ENCODE measurements at regions not wholly inside any gene's neighbourhood (a gene's known extent, or its start where the extent isn't known, plus 50 kb on each side); places are given as distances from the start of the nearest gene placed in this dataset.

DNA sequence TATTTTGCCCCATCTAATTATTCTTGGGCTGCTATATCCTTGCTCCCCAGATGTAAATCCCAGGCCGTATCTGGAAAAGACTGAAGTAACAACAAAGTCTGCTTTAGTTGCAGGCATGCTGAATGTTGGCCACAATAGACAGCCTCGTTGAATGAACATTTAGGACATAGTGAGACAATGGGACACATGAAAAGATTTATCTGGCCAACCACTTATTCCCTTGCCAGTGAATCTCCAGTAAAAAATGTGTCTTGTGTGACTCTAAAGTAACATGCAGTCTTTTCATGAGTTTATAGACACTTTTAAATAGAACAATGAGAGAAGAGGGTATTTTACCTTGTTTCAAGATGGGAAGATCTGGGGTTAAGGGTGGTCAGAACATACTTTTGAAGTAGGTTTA lies 60.2 kb upstream of the STXBP6 start (continued):
- TF ChIP-seq HOXB5 (CRISPR knock-in tag; IDR thresholded peaks at IDR 0.05) (no peak), CEBPB (IDR thresholded peaks at IDR 0.05) (no peak), ZSCAN20 (CRISPR knock-in tag; IDR thresholded peaks at IDR 0.05) (no peak), KDM1A (IDR thresholded peaks at IDR 0.05; ENCODE audit: low read depth) (no peak), HOXA7 (CRISPR knock-in tag; IDR thresholded peaks at IDR 0.05) (no peak)
- TF ChIP-seq, protein P1, sequence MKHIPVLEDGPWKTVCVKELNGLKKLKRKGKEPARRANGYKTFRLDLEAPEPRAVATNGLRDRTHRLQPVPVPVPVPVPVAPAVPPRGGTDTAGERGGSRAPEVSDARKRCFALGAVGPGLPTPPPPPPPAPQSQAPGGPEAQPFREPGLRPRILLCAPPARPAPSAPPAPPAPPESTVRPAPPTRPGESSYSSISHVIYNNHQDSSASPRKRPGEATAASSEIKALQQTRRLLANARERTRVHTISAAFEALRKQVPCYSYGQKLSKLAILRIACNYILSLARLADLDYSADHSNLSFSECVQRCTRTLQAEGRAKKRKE (CRISPR knock-in tag; IDR thresholded peaks at IDR 0.05; ENCODE audit: low read depth): no peak

DNA sequence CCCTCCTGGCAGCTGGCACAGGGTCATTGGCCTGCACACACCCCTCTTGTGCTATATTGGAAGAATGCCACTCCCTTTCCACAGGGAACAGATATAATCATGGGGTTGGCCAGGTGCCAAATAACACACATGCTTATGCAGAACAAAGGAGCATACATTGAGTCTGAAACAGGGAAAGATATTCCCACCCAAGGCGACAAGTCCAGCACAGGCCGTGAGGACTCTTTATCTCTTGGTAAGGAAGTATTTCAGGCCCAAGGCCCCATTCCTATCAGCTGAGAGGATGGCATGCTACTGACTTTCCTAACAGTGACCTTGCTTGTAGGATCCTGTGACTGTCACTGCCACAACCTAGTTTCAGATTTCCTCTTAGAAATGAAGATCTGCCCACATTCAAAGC lies 59.0 kb upstream of the STXBP6 start:
- CTCF ChIA-PET: no interaction called here
- ATAC-seq: no peak
- WGBS (ENCODE audit: missing lambda C conversion rate): 47% methylated on average over 2 of the region's 2 CpGs

GRCh38 chr14:25108291-25108690 lies 58.3 kb upstream of the STXBP6 start:
- POLR2A ChIA-PET: no interaction called here
- no peak for TF ChIP-seq HMGXB4 (CRISPR knock-in tag; IDR thresholded peaks at IDR 0.05; ENCODE audit: borderline replicate concordance)
- no peak for TF ChIP-seq JUN (IDR thresholded peaks at IDR 0.05)
- no peak for TF ChIP-seq MAZ (IDR thresholded peaks at IDR 0.05; ENCODE audit: borderline replicate concordance, low read depth, low read length)
- TF ChIP-seq KDM5A (IDR thresholded peaks at IDR 0.05): no peak
- no peak for TF ChIP-seq REST (IDR thresholded peaks at IDR 0.05)
- TF ChIP-seq HDAC2 (IDR thresholded peaks at IDR 0.05): no peak

More for the DNA sequence above, 59.0 kb upstream of the STXBP6 start:
- Histone ChIP-seq H3K4me1 (no peaks in the 10 kb centered on the region), H3K4me3 (no peak overlapping the region), H3K9me3 (no peaks in the 10 kb centered on the region), H3K27ac (no peak overlapping the region), H3K4me2 (no peak overlapping the region)
- TF ChIP-seq MAFK (IDR thresholded peaks at IDR 0.05; ENCODE audit: partially characterized antibody): no peak
- no peak for TF ChIP-seq EP300 (IDR thresholded peaks at IDR 0.05)
- no peak for TF ChIP-seq ELK1 (IDR thresholded peaks at IDR 0.05; ENCODE audit: low read depth, low read length)
- TF ChIP-seq ZSCAN20 (CRISPR knock-in tag; IDR thresholded peaks at IDR 0.05): no peak
- TF ChIP-seq NPAS2 (CRISPR knock-in tag; IDR thresholded peaks at IDR 0.05; ENCODE audit: borderline replicate concordance): no peak
- TF ChIP-seq POLR2AphosphoS2 (conservative IDR thresholded peaks at IDR 0.05; ENCODE audit: low read length): no peak
- no peak for TF ChIP-seq FOSB (CRISPR knock-in tag; IDR thresholded peaks at IDR 0.05)
- TF ChIP-seq JUN (IDR thresholded peaks at IDR 0.05): no peak
- no peak for TF ChIP-seq TFCP2L1 (CRISPR knock-in tag; IDR thresholded peaks at IDR 0.05)
- TF ChIP-seq CTCF (IDR thresholded peaks at IDR 0.05): no peak
- no peak for TF ChIP-seq NR3C1 (IDR thresholded peaks at IDR 0.05)
- no peak for TF ChIP-seq HDAC2 (IDR thresholded peaks at IDR 0.05)
- no peak for TF ChIP-seq USF2 (IDR thresholded peaks at IDR 0.05)
- TF ChIP-seq NFE2L2 (conservative IDR thresholded peaks at IDR 0.05; ENCODE audit: low read length): no peak
- DNase-seq (ENCODE audit: low read depth in 1 of 2, low spot score in 1 of 2) (no peak), FAIRE-seq (no peak)
- POLR2A ChIA-PET: no interaction called here

More at GRCh38 chr14:25108291-25108690, 58.3 kb upstream of the STXBP6 start:
- H3K4me3 ChIP-seq: no peak overlapping the region
- no peak overlapping the region for H3K4me2 ChIP-seq
- no peak for FAIRE-seq
- no peak overlapping the region for H3K27ac ChIP-seq
- H3K4me1 ChIP-seq: no peaks in the 10 kb centered on the region
- no peak for ATAC-seq
- no peak for DNase-seq (ENCODE audit: low read depth in 1 of 2, low spot score in 1 of 2)
- CTCF ChIA-PET: no interaction called here
- H3K9me3 ChIP-seq: no peaks in the 10 kb centered on the region
- WGBS (ENCODE audit: missing lambda C conversion rate): 7% methylated on average over 2 of the region's 2 CpGs
